ENCODE measurements at regions not wholly inside any gene's neighbourhood (a gene's known extent, or its start where the extent isn't known, plus 50 kb on each side); places are given as distances from the start of the nearest gene placed in this dataset.
"Not testable (repeated sequence)": the region's sequence is repeated elsewhere in the genome, so short reads cannot be mapped to it uniquely, and the experiment has no call there.

GRCh38 chr19:28444362-28444761 is 768.6 kb downstream of the UQCRFS1 start:
- DNase-seq (ENCODE audit: low read depth in 2 of 2) = no peak

- DNase-seq (ENCODE audit: low read depth in 2 of 2) = no peak
These were observed 769.6 kb downstream of the UQCRFS1 start for GRCh38 chr19:28443361-28443760.

- no peak for DNase-seq (ENCODE audit: low read depth in 2 of 2)
These were observed 775.3 kb downstream of the UQCRFS1 start for GRCh38 chr19:28437390-28438346.

- DNase-seq (ENCODE audit: low read depth in 2 of 2) = no peak
These were observed 776.6 kb downstream of the UQCRFS1 start for GRCh38 chr19:28436320-28436719.

- DNase-seq (ENCODE audit: low read depth in 2 of 2) = no peak
These were observed 777.2 kb downstream of the UQCRFS1 start for GRCh38 chr19:28435551-28436271.

GRCh38 chr19:28434794-28435193 is 778.2 kb downstream of the UQCRFS1 start:
- DNase-seq (ENCODE audit: low read depth in 2 of 2) = not testable (repeated sequence)

GRCh38 chr19:28434365-28434764 is 778.6 kb downstream of the UQCRFS1 start:
- DNase-seq (ENCODE audit: low read depth in 2 of 2) = not testable (repeated sequence)

GRCh38 chr19:28433166-28433565 is 779.8 kb downstream of the UQCRFS1 start:
- DNase-seq (ENCODE audit: low read depth in 2 of 2) = not testable (repeated sequence)

GRCh38 chr19:28430214-28430613 is 782.7 kb downstream of the UQCRFS1 start:
- no peak for DNase-seq (ENCODE audit: low read depth in 2 of 2)

- no peak for DNase-seq (ENCODE audit: low read depth in 2 of 2)
These were observed 783.6 kb downstream of the UQCRFS1 start for GRCh38 chr19:28429356-28429755.

- DNase-seq (ENCODE audit: low read depth in 2 of 2) = no peak
These were observed 784.1 kb downstream of the UQCRFS1 start for GRCh38 chr19:28428663-28429348.

- no peak for DNase-seq (ENCODE audit: low read depth in 2 of 2)
These were observed 785.4 kb downstream of the UQCRFS1 start for GRCh38 chr19:28427376-28428083.

- no peak for DNase-seq (ENCODE audit: low read depth in 2 of 2)
These were observed 786.2 kb downstream of the UQCRFS1 start for GRCh38 chr19:28426730-28427225.

GRCh38 chr19:28426110-28426729 is 786.7 kb downstream of the UQCRFS1 start:
- DNase-seq (ENCODE audit: low read depth in 2 of 2) = no peak

- no peak for DNase-seq (ENCODE audit: low read depth in 2 of 2)
These were observed 787.7 kb downstream of the UQCRFS1 start for GRCh38 chr19:28425046-28425931.

- no peak for DNase-seq (ENCODE audit: low read depth in 2 of 2)
These were observed 788.3 kb downstream of the UQCRFS1 start for GRCh38 chr19:28424662-28425045.

- no peak for DNase-seq (ENCODE audit: low read depth in 2 of 2)
These were observed 788.9 kb downstream of the UQCRFS1 start for GRCh38 chr19:28424077-28424476.

- DNase-seq (ENCODE audit: low read depth in 2 of 2) = no peak
These were observed 789.9 kb downstream of the UQCRFS1 start for GRCh38 chr19:28422791-28423650.

- no peak for DNase-seq (ENCODE audit: low read depth in 2 of 2)
These were observed 790.9 kb downstream of the UQCRFS1 start for GRCh38 chr19:28422046-28422445.
